GM12892 (cell line): ENCODE measurements at regions not wholly inside any gene's neighbourhood (a gene's known extent, or its start where the extent isn't known, plus 50 kb on each side); places are given as distances from the start of the nearest gene placed in this dataset.

Experiments used
- DNase-seq: peaks from one replicate; pipeline ENCODE4 v3.0.0; 2011; ENCODE audit not compliant: insufficient read length
- FAIRE-seq: peaks from 2 replicates; lab custom pipeline; 2011; peaks lifted over from hg19 to GRCh38; lab: Jason Lieb, UNC
- POLR2A ChIP-seq: IDR thresholded peaks from 2 replicates; pipeline ENCODE4 v1.6.1; 2011; ENCODE audit warnings: low read depth, low read length, control low read depth
- POLR2AphosphoS5 ChIP-seq: IDR thresholded peaks from 2 replicates; pipeline ENCODE4 v1.6.1; 2011; ENCODE audit warnings: low read depth, low read length, control low read depth
- TAF1 ChIP-seq: IDR thresholded peaks from 2 replicates; pipeline ENCODE4 v1.6.1; 2011; ENCODE audit warnings: low read depth, mild to moderate bottlenecking, control low read depth, low read length, borderline replicate concordance

DNA sequence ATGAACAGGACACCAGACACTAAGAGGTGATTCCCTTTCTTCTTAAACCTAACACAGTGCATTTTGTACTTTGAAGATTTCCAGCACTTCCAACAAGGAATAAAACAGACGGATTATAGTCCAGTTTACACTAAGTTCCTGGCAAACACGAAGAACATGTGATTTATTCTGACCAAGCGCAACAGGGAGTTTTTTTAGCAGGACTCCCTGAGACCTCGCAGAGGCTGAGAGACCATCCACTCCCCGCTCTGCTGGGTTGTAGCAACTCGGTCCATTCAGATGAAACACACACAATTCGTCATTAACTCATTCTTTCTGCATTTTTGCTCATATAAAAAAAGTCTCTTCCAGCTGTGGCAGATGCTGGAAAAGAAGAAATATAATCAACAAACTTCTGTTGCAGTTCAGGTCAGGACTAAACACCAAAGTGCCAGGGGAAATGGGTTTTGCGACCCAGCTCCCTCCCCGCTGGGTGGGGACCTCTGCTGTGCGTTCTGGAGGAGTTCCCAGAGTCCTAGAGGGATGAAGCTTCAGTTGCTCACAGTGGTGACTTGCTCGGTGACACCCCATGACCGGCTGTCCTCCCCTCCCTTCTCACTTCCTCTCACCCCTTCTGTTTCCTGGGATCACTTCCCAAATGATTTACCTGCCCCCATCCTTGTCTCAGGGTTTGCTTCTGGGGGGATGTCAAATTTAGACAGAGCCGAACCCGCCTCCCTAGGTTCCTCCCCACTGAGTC lies 52.5 kb downstream of the KCNF1 start:
- FAIRE-seq: no peak
- TF ChIP-seq TAF1 (no peak), POLR2A (no peak), POLR2AphosphoS5 (no peak)
- DNase-seq: no peak

GRCh38 chr2:10965241-10965843 lies 53.6 kb downstream of the KCNF1 start:
- TF ChIP-seq TAF1 (no peak), POLR2A (no peak), POLR2AphosphoS5 (no peak)
- DNase-seq (no peak), FAIRE-seq (no peak)

DNA sequence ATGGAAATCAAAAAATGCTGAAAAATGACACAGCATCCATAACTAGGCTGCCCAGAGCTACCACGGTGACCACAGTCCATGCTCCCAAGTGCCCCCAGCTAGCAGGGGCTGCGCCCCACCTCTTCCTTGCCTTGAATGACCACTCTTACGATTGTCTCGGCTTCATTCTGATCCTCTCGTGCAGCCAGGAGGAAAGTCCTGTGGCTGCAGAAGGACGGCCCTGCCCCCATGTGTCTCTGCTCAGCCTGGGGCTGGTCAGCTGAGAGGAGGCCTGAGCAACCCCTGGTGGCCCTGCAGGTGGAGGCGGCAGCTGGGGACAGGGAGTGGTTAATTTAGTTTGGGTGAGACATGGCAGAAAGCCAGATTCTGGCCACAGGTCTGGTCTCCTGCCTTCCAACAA lies 54.3 kb downstream of the KCNF1 start:
- no peak for TF ChIP-seq POLR2A
- no peak for TF ChIP-seq TAF1
- TF ChIP-seq POLR2AphosphoS5: no peak
- DNase-seq: no peak
- no peak for FAIRE-seq

- TF ChIP-seq POLR2A: no peak
- TF ChIP-seq TAF1: no peak
- no peak for TF ChIP-seq POLR2AphosphoS5
- DNase-seq: no peak
- no peak for FAIRE-seq
These were observed 55.0 kb downstream of the KCNF1 start for GRCh38 chr2:10966741-10967140.

DNA sequence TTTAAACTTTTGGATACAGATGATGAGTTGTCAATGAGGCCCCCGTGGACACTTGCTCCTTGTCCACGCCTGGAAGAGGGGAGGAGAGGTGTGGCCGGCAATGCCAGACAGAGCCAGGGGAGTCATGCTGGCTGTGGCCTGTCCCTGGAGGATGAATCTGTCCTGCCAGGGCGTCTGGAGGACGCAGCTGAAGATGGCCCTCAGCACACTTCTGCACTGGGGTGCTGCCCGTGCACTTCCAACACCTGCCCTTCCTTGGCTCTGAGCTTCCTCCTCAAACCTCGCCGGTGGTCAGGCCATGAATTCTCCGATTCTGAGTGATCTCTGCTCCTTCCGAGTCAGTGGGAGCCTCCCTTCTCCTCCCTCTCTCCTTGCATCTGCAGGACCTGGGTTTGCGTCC lies 56.4 kb downstream of the KCNF1 start:
- no peak for FAIRE-seq
- TF ChIP-seq TAF1 (no peak), POLR2AphosphoS5 (no peak), POLR2A (no peak)
- DNase-seq: no peak

DNA sequence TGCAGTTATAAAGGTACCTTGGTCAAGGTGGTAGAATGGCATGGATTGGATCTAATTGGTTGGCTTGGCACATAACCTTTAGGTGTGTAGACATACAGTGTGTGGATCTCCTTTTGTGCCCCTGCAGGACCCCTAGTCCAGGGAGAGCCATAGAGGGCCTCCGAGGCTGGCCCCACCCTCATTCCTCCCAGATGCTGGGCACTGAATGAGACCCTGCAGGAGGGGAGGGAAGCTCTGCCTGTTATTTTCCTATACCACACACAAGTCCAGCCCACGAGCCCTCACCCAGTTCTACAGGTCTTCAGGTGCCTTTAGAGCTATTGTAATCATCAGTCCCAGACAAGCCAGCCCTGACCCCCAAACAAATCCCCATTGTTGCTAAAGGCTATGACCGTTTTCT lies 58.9 kb downstream of the KCNF1 start:
- DNase-seq: no peak
- FAIRE-seq: no peak
- TF ChIP-seq POLR2A: no peak

GRCh38 chr2:10971161-10971887 lies 59.6 kb downstream of the KCNF1 start:
- FAIRE-seq (no peak), DNase-seq (no peak)
- TF ChIP-seq POLR2AphosphoS5 (no peak), POLR2A (no peak), TAF1 (no peak)

- no peak for FAIRE-seq
- no peak for TF ChIP-seq TAF1
- no peak for TF ChIP-seq POLR2A
- TF ChIP-seq POLR2AphosphoS5: no peak
- no peak for DNase-seq
These were observed 60.1 kb downstream of the KCNF1 start for GRCh38 chr2:10971888-10972260.

- no peak for TF ChIP-seq TAF1
- DNase-seq (no peak), FAIRE-seq (no peak)
These were observed 61.1 kb downstream of the KCNF1 start for GRCh38 chr2:10972683-10973433.

- TF ChIP-seq POLR2AphosphoS5 (no peak), TAF1 (no peak), POLR2A (no peak)
- DNase-seq: no peak
- FAIRE-seq: no peak
These were observed 62.0 kb downstream of the KCNF1 start for GRCh38 chr2:10973766-10974165.

- TF ChIP-seq POLR2A: no peak
- TF ChIP-seq TAF1: no peak
- TF ChIP-seq POLR2AphosphoS5: no peak
- FAIRE-seq (no peak), DNase-seq (no peak)
These were observed 65.3 kb downstream of the KCNF1 start for GRCh38 chr2:10977003-10977402.

DNA sequence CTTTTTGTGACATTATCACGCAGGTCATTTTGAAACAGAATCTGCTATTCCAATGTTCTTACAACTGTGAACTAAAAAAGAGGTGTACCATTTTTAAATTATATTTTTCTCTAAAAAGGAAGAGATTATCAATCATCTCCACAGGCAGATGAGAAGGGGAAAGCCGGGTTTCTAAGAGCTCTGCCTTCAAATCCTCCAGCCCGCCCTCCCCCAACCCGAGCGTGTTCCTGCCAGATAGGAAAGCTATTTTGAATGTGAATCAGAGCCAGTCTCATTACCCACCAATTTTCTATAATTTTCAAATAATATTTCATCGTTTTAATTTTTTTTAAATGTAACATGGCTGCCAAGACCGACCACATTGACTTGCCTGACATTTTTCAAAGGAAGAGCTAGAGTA lies 65.9 kb downstream of the KCNF1 start:
- DNase-seq (no peak), FAIRE-seq (no peak)

More for the DNA sequence above, 65.9 kb downstream of the KCNF1 start:
- TF ChIP-seq POLR2AphosphoS5 (no peak), POLR2A (no peak), TAF1 (no peak)
